A673 (cell line): ENCODE measurements at regions not wholly inside any gene's neighbourhood (a gene's known extent, or its start where the extent isn't known, plus 50 kb on each side); places are given as distances from the start of the nearest gene placed in this dataset.

ENCODE experiments used
- BruUV-seq: library from RNA; stranded (reverse); fragments of 400-500 nt; replicated peaks from 2 replicates; lab custom pipeline; 2021; lab: Mats Ljungman, UMichigan
- CTCF ChIA-PET: fragments of 300-600 bp; sonication (Branson Sonifier 250); formaldehyde crosslinking; loops from one replicate; lab custom pipeline; 2022; ENCODE audit warnings: antibody characterized with exemption; lab: Charles Lee
- POLR2A ChIA-PET: fragments of 300-600 bp; sonication (Branson Sonifier 250); formaldehyde crosslinking; loops from one replicate; lab custom pipeline; 2022; ENCODE audit warnings: antibody characterized with exemption; ENCODE audit not compliant: low non-redundant PET; lab: Charles Lee
- DNase-seq: peaks from one replicate; pipeline ENCODE4 v3.0.0-alpha.2; 2015; ENCODE audit warnings: low spot score
- H3K27ac ChIP-seq: fragments of 200-600 bp; sonication (generic); 2 replicates; pipeline ENCODE4 v1.5.1; 2016; ENCODE audit warnings: mixed run types, low read depth, mild to moderate bottlenecking, mixed read lengths, antibody characterized with exemption, low read length; ENCODE audit not compliant: poor library complexity, severe bottlenecking
- H3K27me3 ChIP-seq: fragments of 200-600 bp; sonication (generic); replicated peaks from 2 replicates; pipeline ENCODE4 v1.6.1; 2017; ENCODE audit warnings: mixed run types, low read depth, mild to moderate bottlenecking, mixed read lengths, antibody characterized with exemption, low read length; ENCODE audit not compliant: insufficient read depth, poor library complexity
- H3K36me3 ChIP-seq: fragments of 200-600 bp; sonication (generic); 2 replicates; pipeline ENCODE4 v1.6.1; 2016; ENCODE audit warnings: mixed run types, mild to moderate bottlenecking, mixed read lengths, antibody characterized with exemption, low read length; ENCODE audit not compliant: insufficient read depth, poor library complexity, severe bottlenecking
- H3K4me1 ChIP-seq: fragments of 200-600 bp; sonication (generic); 2 replicates; pipeline ENCODE4 v1.6.1; 2017; ENCODE audit warnings: mixed run types, mild to moderate bottlenecking, mixed read lengths, antibody characterized with exemption, low read length; ENCODE audit not compliant: insufficient read depth, poor library complexity, severe bottlenecking
- H3K4me3 ChIP-seq: fragments of 200-600 bp; sonication (generic); 2 replicates; pipeline ENCODE4 v1.5.1; 2016; ENCODE audit warnings: low read depth, mixed run types, mild to moderate bottlenecking, mixed read lengths, low read length; ENCODE audit not compliant: poor library complexity, severe bottlenecking
- H3K9me3 ChIP-seq: fragments of 200-600 bp; sonication (generic); 2 replicates; pipeline ENCODE4 v1.6.1; 2016; ENCODE audit warnings: mixed run types, low read depth, mild to moderate bottlenecking, mixed read lengths, antibody characterized with exemption, low read length; ENCODE audit not compliant: poor library complexity, severe bottlenecking
- EZH2 ChIP-seq: fragments of 200-600 bp; sonication (generic); IDR thresholded peaks from 2 replicates; pipeline ENCODE4 v1.6.1; 2017; ENCODE audit warnings: borderline replicate concordance, low read depth, mild to moderate bottlenecking, mixed read lengths, antibody characterized with exemption, low read length; ENCODE audit not compliant: poor library complexity, severe bottlenecking
- intact Hi-C: fragments of 100-400 bp; cut with micrococcal nuclease; formaldehyde crosslinking; loops from one replicate; pipeline ENCODE4 v1.10.0; 2022; ENCODE audit not compliant: unreplicated experiment
- TF ChIP-seq, protein P1 (sequence below): fragments of 300-800, 200-600 bp; sonication (generic); conservative IDR thresholded peaks from 2 replicates; pipeline ENCODE4 v1.5.1; 2017; ENCODE audit warnings: low read depth, mild to moderate bottlenecking, antibody characterized with exemption, low read length, moderate library complexity, mixed read lengths

DNA sequence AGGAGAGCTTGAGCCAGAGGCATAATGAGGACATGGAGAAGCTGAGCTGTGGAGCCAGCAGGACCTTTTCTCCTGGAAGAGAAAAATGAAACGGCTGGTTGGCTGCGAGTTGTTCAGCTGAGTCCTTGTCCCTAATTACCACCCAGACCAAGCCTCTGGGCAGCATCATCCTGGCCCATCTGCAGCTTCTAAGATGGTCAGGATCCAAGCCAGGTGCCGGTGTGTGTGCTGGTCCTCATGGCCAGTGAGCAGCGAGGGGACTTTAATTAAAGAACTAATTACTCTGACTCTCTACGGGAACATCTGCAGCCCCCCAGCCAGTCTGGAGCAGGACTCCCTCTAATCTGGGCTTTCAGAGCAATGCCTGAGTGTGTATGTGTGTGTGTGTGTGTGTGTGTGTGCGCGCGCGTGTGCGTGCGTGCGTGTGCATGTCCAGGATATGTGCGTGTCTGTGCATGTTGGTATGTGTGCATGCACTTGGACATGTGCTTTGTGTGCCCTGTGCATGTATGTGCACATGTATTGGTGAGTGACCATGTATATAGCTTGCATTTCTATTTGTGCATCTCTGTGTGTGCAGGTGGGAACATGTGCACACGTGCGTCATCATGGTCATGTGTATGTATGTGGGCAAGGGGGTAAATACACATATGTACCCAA, 173.9 kb downstream of the DHX35 start:
- no TSS peak for BruUV-seq

GRCh38 chr20:39133201-39133600, 171.1 kb downstream of the DHX35 start:
- no peaks in the 10 kb centered on the region for H3K9me3 ChIP-seq
- H3K4me1 ChIP-seq, result no peaks in the 10 kb centered on the region
- POLR2A ChIA-PET, result no interaction called here
- H3K36me3 ChIP-seq, result no peaks in the 10 kb centered on the region
- H3K4me3 ChIP-seq, result no peak overlapping the region
- CTCF ChIA-PET, result no interaction called here
- no peak overlapping the region for H3K27ac ChIP-seq
- peaks cover 10% of the 10 kb centered on the region for H3K27me3 ChIP-seq
- DNase-seq, result no peak
- TF ChIP-seq, protein P1, sequence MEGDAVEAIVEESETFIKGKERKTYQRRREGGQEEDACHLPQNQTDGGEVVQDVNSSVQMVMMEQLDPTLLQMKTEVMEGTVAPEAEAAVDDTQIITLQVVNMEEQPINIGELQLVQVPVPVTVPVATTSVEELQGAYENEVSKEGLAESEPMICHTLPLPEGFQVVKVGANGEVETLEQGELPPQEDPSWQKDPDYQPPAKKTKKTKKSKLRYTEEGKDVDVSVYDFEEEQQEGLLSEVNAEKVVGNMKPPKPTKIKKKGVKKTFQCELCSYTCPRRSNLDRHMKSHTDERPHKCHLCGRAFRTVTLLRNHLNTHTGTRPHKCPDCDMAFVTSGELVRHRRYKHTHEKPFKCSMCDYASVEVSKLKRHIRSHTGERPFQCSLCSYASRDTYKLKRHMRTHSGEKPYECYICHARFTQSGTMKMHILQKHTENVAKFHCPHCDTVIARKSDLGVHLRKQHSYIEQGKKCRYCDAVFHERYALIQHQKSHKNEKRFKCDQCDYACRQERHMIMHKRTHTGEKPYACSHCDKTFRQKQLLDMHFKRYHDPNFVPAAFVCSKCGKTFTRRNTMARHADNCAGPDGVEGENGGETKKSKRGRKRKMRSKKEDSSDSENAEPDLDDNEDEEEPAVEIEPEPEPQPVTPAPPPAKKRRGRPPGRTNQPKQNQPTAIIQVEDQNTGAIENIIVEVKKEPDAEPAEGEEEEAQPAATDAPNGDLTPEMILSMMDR, result no peak
- no peak for TF ChIP-seq EZH2
- intact Hi-C loops, result no loop called here
- BruUV-seq, result no TSS peak

More for the DNA sequence above, 173.9 kb downstream of the DHX35 start:
- intact Hi-C loops, result no loop called here
- Histone ChIP-seq H3K27ac (no peak overlapping the region), H3K36me3 (no peaks in the 10 kb centered on the region), H3K4me1 (no peaks in the 10 kb centered on the region), H3K9me3 (no peaks in the 10 kb centered on the region), H3K27me3 (peaks cover 27% of the 10 kb centered on the region), H3K4me3 (no peak overlapping the region)
- no peak for DNase-seq
- TF ChIP-seq, protein P1, result no peak
- TF ChIP-seq EZH2, result no peak
- ChIA-PET POLR2A (no interaction called here), CTCF (no interaction called here)

GRCh38 chr20:39132511-39132910, 170.4 kb downstream of the DHX35 start:
- H3K4me1 ChIP-seq, result no peaks in the 10 kb centered on the region
- no peak for DNase-seq
- no peaks in the 10 kb centered on the region for H3K9me3 ChIP-seq
- ChIA-PET POLR2A (no interaction called here), CTCF (interaction anchor here (0.6 kb wide), 1 partner anchor 82 kb away, joined by 3 read pairs; no protein-coding TSS in a partner anchor)
- peaks cover 7% of the 10 kb centered on the region for H3K27me3 ChIP-seq
- intact Hi-C loops, result no loop called here
- no peak for TF ChIP-seq EZH2
- TF ChIP-seq, protein P1, result no peak
- H3K4me3 ChIP-seq, result no peak overlapping the region
- no peak overlapping the region for H3K27ac ChIP-seq
- no TSS peak for BruUV-seq
- no peaks in the 10 kb centered on the region for H3K36me3 ChIP-seq
